GM12864 (cell line): ENCODE measurements at regions not wholly inside any gene's neighbourhood (a gene's known extent, or its start where the extent isn't known, plus 50 kb on each side); places are given as distances from the start of the nearest gene placed in this dataset.
"Not testable (repeated sequence)": the region's sequence is repeated elsewhere in the genome, so short reads cannot be mapped to it uniquely, and the experiment has no call there.

Experiments
- DNase-seq: peaks from one replicate; pipeline ENCODE4 v3.0.0-alpha.2; 2011; ENCODE audit warnings: low read depth
- H3K4me3 ChIP-seq: 2 replicates; pipeline ENCODE4 v1.5.1; 2011; ENCODE audit warnings: mild to moderate bottlenecking, low read depth, low read length, control low read depth
- CTCF ChIP-seq: IDR thresholded peaks from 2 replicates; pipeline ENCODE4 v1.5.1; 2011; ENCODE audit warnings: low read depth, mild to moderate bottlenecking, moderate library complexity, low read length, control low read depth, inconsistent platforms; ENCODE audit errors: missing control alignments

DNA sequence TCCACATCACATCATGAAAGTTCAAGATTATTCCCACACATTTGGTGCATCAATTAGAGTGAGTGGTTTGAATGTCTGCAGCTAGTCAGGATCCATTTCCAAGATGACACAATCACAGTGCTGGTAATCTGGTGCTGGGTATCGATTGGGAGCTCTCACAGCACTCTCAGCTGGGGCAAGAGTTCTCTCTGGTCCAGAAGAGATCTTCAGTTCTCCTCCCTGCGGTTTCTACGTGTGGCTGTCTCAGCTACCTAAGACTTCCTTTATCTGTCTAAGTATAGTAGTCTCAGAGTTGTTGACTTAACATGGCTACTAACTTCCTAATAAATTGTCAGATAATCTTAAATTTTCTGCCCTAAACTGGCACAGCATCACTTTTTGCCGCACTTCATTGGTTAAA is 358.0 kb upstream of the BRINP3 start:
- no peak overlapping the region for H3K4me3 ChIP-seq
- TF ChIP-seq CTCF: no peak
- DNase-seq: no peak

DNA sequence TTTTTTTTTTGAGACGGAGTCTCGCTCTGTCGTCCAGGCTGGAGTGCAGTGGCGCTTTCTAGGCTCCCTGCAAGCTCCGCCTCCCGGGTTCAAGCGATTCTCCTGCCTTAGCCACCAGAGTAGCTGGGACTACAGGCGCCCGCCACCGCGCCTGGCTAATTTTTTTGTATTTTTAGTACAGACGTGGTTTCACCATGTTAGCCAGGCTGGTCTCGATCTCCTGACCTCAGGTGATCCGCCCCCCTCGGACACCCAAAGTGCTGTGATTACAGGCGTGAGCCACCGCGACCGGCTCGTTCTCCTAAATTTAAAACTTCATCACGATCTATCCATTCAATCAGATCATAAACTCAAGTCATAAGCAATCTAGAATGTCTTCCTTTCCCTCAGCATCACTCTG is 359.5 kb upstream of the BRINP3 start:
- DNase-seq, H3K4me3 ChIP-seq: not testable (repeated sequence)

DNA sequence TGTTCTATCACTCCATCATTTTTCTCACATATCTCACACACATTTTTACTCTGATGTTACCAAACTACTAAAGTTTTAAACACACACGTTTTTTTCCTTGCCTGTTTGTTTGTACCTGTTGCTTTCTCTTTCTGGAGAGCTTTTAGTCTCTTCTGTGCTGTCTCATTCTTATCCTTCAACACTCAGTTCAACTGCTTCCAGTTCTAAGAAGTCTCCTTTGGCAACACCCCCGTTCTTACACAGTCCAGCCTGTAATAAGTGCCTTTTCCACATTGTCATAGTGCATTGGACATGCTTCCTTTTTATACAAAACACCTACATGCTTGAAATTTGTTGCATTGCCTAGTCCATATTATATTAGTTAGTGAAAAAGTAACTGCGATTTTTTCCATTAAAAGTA is 360.2 kb upstream of the BRINP3 start:
- no peak overlapping the region for H3K4me3 ChIP-seq
- no peak for TF ChIP-seq CTCF
- DNase-seq: no peak

DNA sequence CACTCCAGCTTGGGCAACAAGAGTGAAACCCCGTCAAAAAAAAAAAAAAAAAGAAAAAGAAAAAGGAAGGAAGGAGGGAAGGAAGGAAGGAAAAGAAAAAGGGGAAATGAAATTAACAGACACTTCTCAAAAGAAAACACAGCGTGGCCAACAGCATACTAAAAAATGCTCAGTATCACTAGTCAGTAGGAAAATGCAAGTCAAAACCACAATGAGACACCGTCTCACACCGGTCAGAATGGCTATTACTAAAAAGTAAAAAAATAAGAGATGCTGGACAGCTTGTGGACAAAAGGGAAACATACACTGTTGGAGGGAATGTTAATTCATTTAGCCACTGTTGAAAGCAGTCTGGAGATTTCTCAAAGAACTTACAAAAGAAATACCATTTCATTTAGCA is 369.5 kb upstream of the BRINP3 start:
- DNase-seq: no peak
- TF ChIP-seq CTCF: no peak
- no peak overlapping the region for H3K4me3 ChIP-seq

- DNase-seq: no peak
- TF ChIP-seq CTCF: no peak
- no peak overlapping the region for H3K4me3 ChIP-seq
Measured at GRCh38 chr1:190849346-190849745, 371.7 kb upstream of the BRINP3 start.

- no peak overlapping the region for H3K4me3 ChIP-seq
- DNase-seq: no peak
- TF ChIP-seq CTCF: no peak
Measured at GRCh38 chr1:190852611-190853010, 374.9 kb upstream of the BRINP3 start.

- no peak for TF ChIP-seq CTCF
Measured at GRCh38 chr1:190858140-190858539, 380.5 kb upstream of the BRINP3 start.

More at GRCh38 chr1:190858140-190858539, 380.5 kb upstream of the BRINP3 start:
- no peak overlapping the region for H3K4me3 ChIP-seq
- no peak for DNase-seq
